CD4-positive, alpha-beta T cell (primary cell): ENCODE measurements at regions not wholly inside any gene's neighbourhood (a gene's known extent, or its start where the extent isn't known, plus 50 kb on each side); places are given as distances from the start of the nearest gene placed in this dataset.
A peak's percentile ranks its signal among the peaks of the same experiment; 100 is the strongest.

Experiments
- ATAC-seq: fragments of 200-7000 bp; cut with Tn5 transposase; one replicate; pipeline ENCODE4 v1.10.0; 2022; ENCODE audit warnings: mild to moderate bottlenecking; ENCODE audit not compliant: poor library complexity
- CTCF ChIA-PET: fragments of 350-600 bp; sonication (Branson Sonifier 250); formaldehyde crosslinking; loops from one replicate; lab custom pipeline; 2021; ENCODE audit warnings: antibody characterized with exemption, inconsistent platforms; lab: Charles Lee
- POLR2A ChIA-PET: fragments of 350-600 bp; sonication (Branson Sonifier 250); formaldehyde crosslinking; loops from one replicate; lab custom pipeline; 2021; ENCODE audit warnings: antibody characterized with exemption, inconsistent platforms; lab: Charles Lee
- DNase-seq, 14 experiments: peaks; one replicate each; pipeline ENCODE4 v3.0.0-alpha.2; 2013 to 2020; ENCODE audit warnings: mixed read lengths in 2 of 14
- H3K27ac ChIP-seq, 2 donors: one replicate each; pipeline versions ENCODE4 v1.5.1 to v1.7.0; 2013; ENCODE audit warnings: low read length in 2 of 2, low read depth in 1 of 2, mild to moderate bottlenecking in 1 of 2
- H3K27me3 ChIP-seq, 2 experiments: 1 replicate in 1 of 2; 2 replicates in 1 of 2; pipeline versions ENCODE4 v1.6.1 to v1.7.0; 2013; ENCODE audit warnings: low read length in 2 of 2, control low read depth in 1 of 2, mild to moderate bottlenecking in 1 of 2, moderate library complexity in 1 of 2; ENCODE audit not compliant: insufficient read depth in 2 of 2, control insufficient read depth in 1 of 2
- H3K36me3 ChIP-seq: one replicate; pipeline ENCODE4 v1.6.1; 2013; ENCODE audit warnings: low read length, control low read depth; ENCODE audit not compliant: insufficient read depth
- H3K4me1 ChIP-seq: one replicate; pipeline ENCODE4 v1.6.1; 2013; ENCODE audit warnings: low read length, control low read depth; ENCODE audit not compliant: insufficient read depth
- H3K4me3 ChIP-seq: one replicate; pipeline ENCODE4 v1.5.1; 2013; ENCODE audit warnings: mild to moderate bottlenecking, low read length, moderate library complexity
- H3K9me3 ChIP-seq, 2 experiments: 1 replicate in 1 of 2; 2 replicates in 1 of 2; pipeline versions ENCODE4 v1.6.1 to v1.7.0; 2013; ENCODE audit warnings: low read length in 2 of 2, mild to moderate bottlenecking in 2 of 2, control low read depth in 1 of 2, moderate library complexity in 1 of 2; ENCODE audit not compliant: control insufficient read depth in 1 of 2, insufficient read depth in 1 of 2
- H3K27ac Mint-ChIP-seq: one replicate; pipeline ENCODE4 v1.8.0; 2020; ENCODE audit warnings: mixed read lengths
- H3K27me3 Mint-ChIP-seq: one replicate; pipeline ENCODE4 v1.8.0; 2021; ENCODE audit warnings: mixed read lengths
- H3K36me3 Mint-ChIP-seq: one replicate; pipeline ENCODE4 v1.8.0; 2021; ENCODE audit warnings: low read depth, mixed read lengths
- H3K4me1 Mint-ChIP-seq: one replicate; pipeline ENCODE4 v1.8.0; 2021; ENCODE audit warnings: low read depth, mixed read lengths
- H3K4me3 Mint-ChIP-seq: one replicate; pipeline ENCODE4 v1.8.0; 2020; ENCODE audit warnings: mild to moderate bottlenecking, mixed read lengths
- H3K9me3 Mint-ChIP-seq: one replicate; pipeline ENCODE4 v1.8.0; 2020; ENCODE audit warnings: mixed read lengths
- intact Hi-C, 2 experiments: fragments of 100-400 bp; cut with DNase I in 1 of 2; cut with micrococcal nuclease in 1 of 2; formaldehyde crosslinking; loops; one replicate each; pipeline versions ENCODE4 v1.15.1 to v1.9.0; 2023 to 2025; cut with DNase I, micrococcal nuclease
- TF ChIP-seq, protein P1 (sequence below): fragments of 200-600 bp; IDR thresholded peaks from one replicate; pipeline ENCODE4 v1.8.0; 2022; ENCODE audit warnings: antibody characterized with exemption, mild to moderate bottlenecking

DNA sequence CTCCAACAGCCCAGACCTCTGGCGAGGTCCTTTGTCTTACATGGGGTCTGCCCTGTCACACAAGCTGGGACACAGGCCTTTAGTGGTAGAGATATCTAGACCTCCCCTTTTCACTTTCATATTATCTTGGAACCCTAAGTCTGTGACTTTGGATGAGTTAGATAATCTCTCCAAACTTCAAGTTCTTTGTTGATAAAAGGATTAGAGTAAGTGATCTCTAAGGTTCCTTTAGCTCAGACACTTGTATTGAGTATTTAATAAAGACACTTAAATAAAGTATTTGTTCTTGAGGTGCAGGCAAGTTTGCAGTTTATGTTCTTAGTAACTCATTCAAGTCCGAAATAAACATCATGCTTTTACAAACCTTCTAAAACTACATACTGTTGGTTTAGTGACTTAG, 459.6 kb downstream of the SHQ1 start:
- DNase-seq (no peak), ATAC-seq (no peak)
- TF ChIP-seq, protein P1, sequence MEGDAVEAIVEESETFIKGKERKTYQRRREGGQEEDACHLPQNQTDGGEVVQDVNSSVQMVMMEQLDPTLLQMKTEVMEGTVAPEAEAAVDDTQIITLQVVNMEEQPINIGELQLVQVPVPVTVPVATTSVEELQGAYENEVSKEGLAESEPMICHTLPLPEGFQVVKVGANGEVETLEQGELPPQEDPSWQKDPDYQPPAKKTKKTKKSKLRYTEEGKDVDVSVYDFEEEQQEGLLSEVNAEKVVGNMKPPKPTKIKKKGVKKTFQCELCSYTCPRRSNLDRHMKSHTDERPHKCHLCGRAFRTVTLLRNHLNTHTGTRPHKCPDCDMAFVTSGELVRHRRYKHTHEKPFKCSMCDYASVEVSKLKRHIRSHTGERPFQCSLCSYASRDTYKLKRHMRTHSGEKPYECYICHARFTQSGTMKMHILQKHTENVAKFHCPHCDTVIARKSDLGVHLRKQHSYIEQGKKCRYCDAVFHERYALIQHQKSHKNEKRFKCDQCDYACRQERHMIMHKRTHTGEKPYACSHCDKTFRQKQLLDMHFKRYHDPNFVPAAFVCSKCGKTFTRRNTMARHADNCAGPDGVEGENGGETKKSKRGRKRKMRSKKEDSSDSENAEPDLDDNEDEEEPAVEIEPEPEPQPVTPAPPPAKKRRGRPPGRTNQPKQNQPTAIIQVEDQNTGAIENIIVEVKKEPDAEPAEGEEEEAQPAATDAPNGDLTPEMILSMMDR: no peak
- ChIA-PET CTCF (no interaction called here), POLR2A (no interaction called here)
- H3K4me1 ChIP-seq: peaks cover 6% of the 10 kb centered on the region
- no peaks in the 10 kb centered on the region for H3K27me3 ChIP-seq
- peaks cover 68% of the 10 kb centered on the region for H3K4me1 Mint-ChIP-seq
- H3K27ac ChIP-seq: no peak overlapping the region
- no peaks in the 10 kb centered on the region for H3K9me3 ChIP-seq
- H3K4me3 ChIP-seq: no peak overlapping the region
- H3K4me3 Mint-ChIP-seq: no peak overlapping the region
- intact Hi-C loops: no loop called here
- no peaks in the 10 kb centered on the region for H3K36me3 ChIP-seq
- no peaks in the 10 kb centered on the region for H3K27me3 Mint-ChIP-seq
- no peaks in the 10 kb centered on the region for H3K36me3 Mint-ChIP-seq
- H3K27ac Mint-ChIP-seq: no peak overlapping the region
- no peaks in the 10 kb centered on the region for H3K9me3 Mint-ChIP-seq

DNA sequence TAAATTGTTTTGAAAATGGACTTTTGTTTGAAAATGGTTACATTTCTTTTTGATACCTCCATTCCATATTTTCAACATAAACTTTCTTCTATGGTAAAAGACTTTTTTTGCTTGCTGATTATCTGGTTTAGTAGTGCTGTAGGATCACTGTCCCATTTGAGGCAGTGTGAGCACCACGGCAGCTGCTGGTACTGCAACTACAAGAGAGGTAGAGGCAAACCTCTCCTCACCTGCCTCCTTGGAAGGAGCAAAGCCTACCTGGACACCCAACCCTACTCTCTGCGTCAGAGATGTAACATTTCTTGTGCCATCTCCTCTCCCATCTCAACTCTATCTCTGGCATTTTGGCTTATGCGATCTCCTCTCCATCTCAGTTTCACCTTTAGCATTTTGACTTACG, 460.1 kb downstream of the SHQ1 start:
- no peak overlapping the region for H3K27ac Mint-ChIP-seq
- ATAC-seq: no peak
- POLR2A ChIA-PET: no interaction called here
- TF ChIP-seq, protein P1: no peak
- Histone ChIP-seq H3K27ac (no peak overlapping the region), H3K4me1 (peaks cover 8% of the 10 kb centered on the region), H3K27me3 (no peaks in the 10 kb centered on the region), H3K4me3 (no peak overlapping the region), H3K9me3 (no peaks in the 10 kb centered on the region), H3K36me3 (no peaks in the 10 kb centered on the region)
- peaks cover 73% of the 10 kb centered on the region for H3K4me1 Mint-ChIP-seq
- H3K36me3 Mint-ChIP-seq: no peaks in the 10 kb centered on the region
- intact Hi-C loops: no loop called here
- no peaks in the 10 kb centered on the region for H3K27me3 Mint-ChIP-seq
- DNase-seq: no peak
- CTCF ChIA-PET: no interaction called here
- H3K4me3 Mint-ChIP-seq: no peak overlapping the region
- no peaks in the 10 kb centered on the region for H3K9me3 Mint-ChIP-seq

DNA sequence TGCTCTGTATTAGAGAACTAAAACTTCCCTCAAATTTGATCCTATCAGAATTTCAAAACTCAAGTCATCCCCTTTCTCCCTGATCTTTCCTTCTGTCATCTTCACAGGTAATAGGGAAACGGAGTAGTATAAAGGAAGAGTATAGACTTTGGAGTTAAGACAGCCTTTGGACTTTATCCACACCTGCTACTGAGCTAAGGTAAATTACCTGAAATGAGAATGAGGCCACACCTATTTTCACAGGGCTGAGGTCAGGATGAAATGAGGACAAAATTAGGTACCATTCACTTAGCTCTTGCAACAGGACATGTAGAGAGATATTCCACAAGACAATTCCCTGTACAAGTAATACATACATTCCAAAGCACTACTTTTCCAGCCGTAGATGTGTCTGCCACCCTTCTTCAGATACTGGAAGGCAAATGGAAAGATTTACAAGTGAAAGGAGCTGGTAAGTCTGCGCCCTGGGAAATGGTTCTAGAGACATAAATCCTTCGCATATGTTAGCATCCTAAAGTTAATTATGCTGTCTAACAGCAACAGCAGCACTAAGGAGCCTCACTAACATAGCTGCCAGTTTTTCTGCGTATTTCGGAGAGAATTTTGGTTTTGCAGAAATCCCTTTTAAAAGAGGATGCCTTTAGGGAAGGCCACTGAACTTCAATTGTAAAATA, 461.8 kb downstream of the SHQ1 start:
- Mint-ChIP-seq H3K4me1 (peaks cover 90% of the 10 kb centered on the region), H3K36me3 (no peaks in the 10 kb centered on the region), H3K9me3 (no peaks in the 10 kb centered on the region), H3K27me3 (no peaks in the 10 kb centered on the region), H3K4me3 (no peak overlapping the region), H3K27ac (peak overlapping the region; percentile 48)
- Histone ChIP-seq H3K4me1 (peaks cover 8% of the 10 kb centered on the region), H3K27ac (no peak overlapping the region), H3K27me3 (no peaks in the 10 kb centered on the region), H3K4me3 (no peak overlapping the region), H3K9me3 (no peaks in the 10 kb centered on the region), H3K36me3 (no peaks in the 10 kb centered on the region)
- no peak for ATAC-seq
- intact Hi-C loops: no loop called here
- TF ChIP-seq, protein P1: no peak
- no peak for DNase-seq
- ChIA-PET POLR2A (no interaction called here), CTCF (no interaction called here)
